K562 (cell line): ENCODE measurements at regions not wholly inside any gene's neighbourhood (a gene's known extent, or its start where the extent isn't known, plus 50 kb on each side); places are given as distances from the start of the nearest gene placed in this dataset.

Source experiments
- ATAC-seq: fragments of 200-7000 bp; cut with Tn5 transposase; 3 replicates; pipeline ENCODE4 v1.9.1; 2020; ENCODE audit warnings: moderate library complexity
- BruUV-seq: library from RNA; stranded (reverse); fragments of 400-500 nt; replicated peaks from 2 replicates; lab custom pipeline; 2021; lab: Mats Ljungman, UMichigan
- CTCF ChIA-PET: fragments of 300-600 bp; formaldehyde crosslinking; extraction: SDS; loops from one replicate; lab custom pipeline; 2021; ENCODE audit warnings: low intra/inter-chr PET ratio; lab: Yijun Ruan, JAX
- POLR2A ChIA-PET: fragments of 300-600, 350-650 bp; sonication (Branson Sonifier 250); formaldehyde crosslinking; extraction: SDS; loops from one replicate; lab custom pipeline; 2021; ENCODE audit warnings: antibody characterized with exemption, inconsistent platforms; lab: Yijun Ruan, JAX
- DNase-seq, 4 experiments: peaks; one replicate each; pipeline versions ENCODE4 v3.0.0 to v3.0.0-alpha.2; 2011 to 2018; ENCODE audit warnings: low spot score in 3 of 4, mixed read lengths in 3 of 4; ENCODE audit errors: extremely low read depth in 1 of 4
- FAIRE-seq: peaks from 2 replicates; lab custom pipeline; 2011; peaks lifted over from hg19 to GRCh38; lab: Jason Lieb, UNC
- H2AFZ ChIP-seq: 2 replicates; pipeline ENCODE4 v1.6.0; 2011; ENCODE audit warnings: low read depth, low read length, control low read depth, inconsistent platforms
- H3K27ac ChIP-seq: fragments of 200-600 bp; 3 replicates; pipeline ENCODE4 v1.8.0; 2011; ENCODE audit warnings: low read depth, mild to moderate bottlenecking, control low read depth, inconsistent platforms, low read length, moderate library complexity, mixed read lengths; ENCODE audit errors: extremely low read depth
- H3K27me3 ChIP-seq, 2 experiments: fragments of 300-600 bp in 1 of 2; 2 replicates in 1 of 2; 3 replicates in 1 of 2; pipeline versions ENCODE4 v1.6.0 to v1.8.0; 2011; ENCODE audit warnings: inconsistent platforms in 2 of 2, low read length in 2 of 2, mild to moderate bottlenecking in 1 of 2, mixed read lengths in 1 of 2, moderate library complexity in 1 of 2; ENCODE audit not compliant: control insufficient read depth in 2 of 2, insufficient read depth in 2 of 2
- H3K36me3 ChIP-seq: fragments of 300-600 bp; 3 replicates; pipeline ENCODE4 v1.8.0; 2011; ENCODE audit warnings: mild to moderate bottlenecking, low read length, inconsistent platforms; ENCODE audit not compliant: control insufficient read depth, insufficient read depth
- H3K4me1 ChIP-seq, 2 experiments: fragments of 200-600 bp in 1 of 2; replicated peaks in 1 of 2; 2 replicates in 1 of 2; 3 replicates in 1 of 2; pipeline versions ENCODE4 v1.5.1 to v1.8.0; 2011; ENCODE audit warnings: inconsistent platforms in 2 of 2, low read length in 2 of 2, mild to moderate bottlenecking in 1 of 2, mixed read lengths in 1 of 2, moderate library complexity in 1 of 2; ENCODE audit not compliant: control insufficient read depth in 2 of 2, insufficient read depth in 2 of 2
- H3K4me2 ChIP-seq: 2 replicates; pipeline ENCODE4 v1.6.1; 2011; ENCODE audit warnings: low read length, control low read depth, inconsistent platforms, mixed read lengths; ENCODE audit not compliant: insufficient read depth
- H3K4me3 ChIP-seq: fragments of 200-600 bp; sonication (generic), shearing (Covaris generic); 2 replicates; pipeline ENCODE4 v1.5.1; 2016; ENCODE audit warnings: control low read depth, inconsistent platforms
- H3K79me2 ChIP-seq: fragments of 200-600 bp; 3 replicates; pipeline ENCODE4 v1.8.0; 2011; ENCODE audit warnings: low read length, inconsistent platforms; ENCODE audit not compliant: control insufficient read depth, insufficient read depth
- H3K9ac ChIP-seq, 2 experiments: 2 replicates each; pipeline versions ENCODE4 v1.6.0 to v1.6.1; 2011; ENCODE audit warnings: low read depth in 2 of 2, low read length in 2 of 2, control low read depth in 1 of 2, inconsistent platforms in 1 of 2, mild to moderate bottlenecking in 1 of 2, mixed read lengths in 1 of 2; ENCODE audit not compliant: insufficient read depth in 1 of 2
- H3K9me1 ChIP-seq: one replicate; pipeline ENCODE4 v1.6.0; 2011; ENCODE audit warnings: inconsistent platforms, mild to moderate bottlenecking, low read length, moderate library complexity; ENCODE audit not compliant: control insufficient read depth, insufficient read depth
- H3K9me3 ChIP-seq: replicated peaks from 2 replicates; pipeline ENCODE4 v1.5.1; 2011; ENCODE audit warnings: low read depth, low read length, inconsistent platforms; ENCODE audit not compliant: control insufficient read depth, insufficient read depth
- H4K20me1 ChIP-seq: replicated peaks from 2 replicates; pipeline ENCODE4 v1.6.1; 2011; ENCODE audit warnings: low read length, inconsistent platforms, mixed read lengths; ENCODE audit not compliant: control insufficient read depth, insufficient read depth
- BCL6 ChIP-seq: fragments of 250-450 bp; sonication (Bioruptor Pico); IDR thresholded peaks from 2 replicates; pipeline ENCODE4 v1.4.0; 2020
- CBX1 ChIP-seq: sonication (generic); IDR thresholded peaks from 2 replicates; pipeline ENCODE4 v1.6.1; 2016; ENCODE audit warnings: antibody characterized with exemption, low read depth, mild to moderate bottlenecking
- FOXJ2 ChIP-seq: fragments of 200-800 bp; sonication (Bioruptor generic); IDR thresholded peaks from 2 replicates; pipeline ENCODE4 v1.6.1; 2016; ENCODE audit warnings: missing genetic modification characterization, missing compliant biosample characterization
- FOXM1 ChIP-seq, 2 experiments: fragments of 450-650 bp in 1 of 2; sonication (generic) in 1 of 2; formaldehyde crosslinking in 1 of 2; IDR thresholded peaks; 2 replicates each; pipeline versions ENCODE4 v1.6.1 to v1.9.0; 2017 to 2022; ENCODE audit warnings: low read depth in 2 of 2, mild to moderate bottlenecking in 2 of 2, missing genetic modification reagents in 1 of 2, moderate library complexity in 1 of 2
- GABPA ChIP-seq: fragments of 200-800 bp; sonication (Bioruptor generic); conservative IDR thresholded peaks from 2 replicates; pipeline ENCODE4 v1.6.1; 2016; ENCODE audit warnings: low read depth, missing genetic modification characterization, missing compliant biosample characterization
- HMG20A ChIP-seq: fragments of 450-650 bp; formaldehyde crosslinking; conservative IDR thresholded peaks from 2 replicates; pipeline ENCODE4 v1.4.0; 2020; ENCODE audit warnings: mild to moderate bottlenecking, mixed read lengths
- L3MBTL2 ChIP-seq: fragments of 450-650 bp; IDR thresholded peaks from 2 replicates; pipeline ENCODE4 v1.6.1; 2016; ENCODE audit warnings: mild to moderate bottlenecking, moderate library complexity
- MYNN ChIP-seq, 2 experiments: sonication (generic); formaldehyde crosslinking in 1 of 2; IDR thresholded peaks; 2 replicates each; pipeline versions ENCODE4 v1.5.0 to v1.6.1; 2016 to 2020; ENCODE audit warnings: antibody characterized with exemption in 1 of 2, missing genetic modification reagents in 1 of 2
- POLR2AphosphoS2 ChIP-seq: IDR thresholded peaks from 2 replicates; pipeline ENCODE4 v1.6.1; 2012; ENCODE audit warnings: low read length, improper control_type of control experiment
- PTRF ChIP-seq: fragments of 450-650 bp; IDR thresholded peaks from 2 replicates; pipeline ENCODE4 v1.6.1; 2016; ENCODE audit warnings: mild to moderate bottlenecking, missing genetic modification characterization, missing compliant biosample characterization
- ZNF316 ChIP-seq: fragments of 450-650 bp; IDR thresholded peaks from 2 replicates; pipeline ENCODE4 v1.6.1; 2016
- ZNF589 ChIP-seq: fragments of 200-800 bp; sonication (Bioruptor generic); IDR thresholded peaks from 2 replicates; pipeline ENCODE4 v1.6.1; 2016; ENCODE audit warnings: low read depth, missing genetic modification characterization, missing compliant biosample characterization
- WGBS: fragments of 100-300 bp; shearing (Covaris generic); methylation state at CpG from one replicate; pipeline ENCODE4 v1.1.6; 2016; ENCODE audit warnings: low coverage, mixed read lengths; ENCODE audit not compliant: insufficient coverage; ENCODE audit errors: missing lambda C conversion rate; 5-methylcytosine and 5-hydroxymethylcytosine counted together
- in situ Hi-C: fragments of 300-500 bp; cut with MboI; formaldehyde crosslinking; loops from 4 replicates; pipeline ENCODE4 v1.15.0; 2018; ENCODE audit warnings: inconsistent platforms, mixed read lengths
- intact Hi-C: fragments of 100-400 bp; cut with micrococcal nuclease; formaldehyde crosslinking; loops from 2 replicates; pipeline ENCODE4 v1.14.2; 2022

- DNase-seq (no peak), ATAC-seq (no peak)
- H3K4me3 ChIP-seq = no peak overlapping the region
- ChIA-PET POLR2A (no interaction called here), CTCF (no interaction called here)
- no peaks in the 10 kb centered on the region for H3K79me2 ChIP-seq
- no peak overlapping the region for H3K4me2 ChIP-seq
- no peaks in the 10 kb centered on the region for H3K4me1 ChIP-seq
- TF ChIP-seq HMG20A (CRISPR knock-in tag) (no peak), GABPA (no peak)
- TF ChIP-seq, all 486 proteins: peak for 0
- no peak overlapping the region for H2AFZ ChIP-seq
- H3K9me1 ChIP-seq = no peaks in the 10 kb centered on the region
- no peak overlapping the region for H3K27ac ChIP-seq
- no TSS peak for BruUV-seq
- in situ Hi-C loops (no loop called here), intact Hi-C loops (no loop called here)
- no peaks in the 10 kb centered on the region for H3K36me3 ChIP-seq
- peaks cover 4% of the 10 kb centered on the region; the same call in 1 of the 2 replicates for H3K9me3 ChIP-seq
- WGBS = 16% methylated on average over 3 of the region's 3 CpGs
- no peak overlapping the region for H3K9ac ChIP-seq
- no peak for FAIRE-seq
- H4K20me1 ChIP-seq = no peaks in the 10 kb centered on the region
- H3K27me3 ChIP-seq = no peaks in the 10 kb centered on the region
These were observed 99.2 kb upstream of the KCNK2 start for GRCh38 chr1:214983126-214983869.

GRCh38 chr1:214989341-214989740, 93.2 kb upstream of the KCNK2 start:
- in situ Hi-C loops = no loop called here
- FAIRE-seq = no peak

More at GRCh38 chr1:214989341-214989740, 93.2 kb upstream of the KCNK2 start:
- Histone ChIP-seq H3K9ac (no peak overlapping the region), H3K4me1 (no peaks in the 10 kb centered on the region), H3K4me2 (no peak overlapping the region), H2AFZ (no peak overlapping the region), H3K27me3 (no peaks in the 10 kb centered on the region), H3K4me3 (no peak overlapping the region), H3K36me3 (no peaks in the 10 kb centered on the region), H3K79me2 (no peaks in the 10 kb centered on the region), H3K27ac (no peak overlapping the region), H4K20me1 (no peaks in the 10 kb centered on the region), H3K9me3 (no peaks in the 10 kb centered on the region), H3K9me1 (no peaks in the 10 kb centered on the region)
- POLR2A ChIA-PET = no interaction called here
- WGBS = 0% methylated on average over 1 of the region's 1 CpG
- CTCF ChIA-PET = no interaction called here
- ATAC-seq (no peak), DNase-seq (no peak)
- intact Hi-C loops = no loop called here
- no peak for TF ChIP-seq FOXJ2 (tag)
- TF ChIP-seq ZNF316 = no peak
- TF ChIP-seq BCL6 (CRISPR knock-in tag) = no peak
- no peak for TF ChIP-seq CBX1
- no peak for TF ChIP-seq FOXM1 (IDR thresholded peaks at IDR 0.05; ENCODE audit: low read depth)
- TF ChIP-seq FOXM1 (CRISPR knock-in tag; IDR thresholded peaks at IDR 0.05; ENCODE audit: low read depth) = no peak
- TF ChIP-seq L3MBTL2 = no peak
- TF ChIP-seq ZNF589 (CRISPR knock-in tag) = no peak
- TF ChIP-seq PTRF = no peak
- TF ChIP-seq POLR2AphosphoS2 = no peak
- no peak for TF ChIP-seq MYNN (IDR thresholded peaks at IDR 0.05)
- no peak for TF ChIP-seq MYNN (CRISPR knock-in tag; IDR thresholded peaks at IDR 0.05)
- BruUV-seq = no TSS peak
